NCI-H1436 (cell line): ENCODE measurements at regions not wholly inside any gene's neighbourhood (a gene's known extent, or its start where the extent isn't known, plus 50 kb on each side); places are given as distances from the start of the nearest gene placed in this dataset.
A peak's percentile ranks its signal among the peaks of the same experiment; 100 is the strongest.

ENCODE experiments used
- DNase-seq: peaks from one replicate; lab custom pipeline; 2025; lab: John Stamatoyannopoulos, UW

DNA sequence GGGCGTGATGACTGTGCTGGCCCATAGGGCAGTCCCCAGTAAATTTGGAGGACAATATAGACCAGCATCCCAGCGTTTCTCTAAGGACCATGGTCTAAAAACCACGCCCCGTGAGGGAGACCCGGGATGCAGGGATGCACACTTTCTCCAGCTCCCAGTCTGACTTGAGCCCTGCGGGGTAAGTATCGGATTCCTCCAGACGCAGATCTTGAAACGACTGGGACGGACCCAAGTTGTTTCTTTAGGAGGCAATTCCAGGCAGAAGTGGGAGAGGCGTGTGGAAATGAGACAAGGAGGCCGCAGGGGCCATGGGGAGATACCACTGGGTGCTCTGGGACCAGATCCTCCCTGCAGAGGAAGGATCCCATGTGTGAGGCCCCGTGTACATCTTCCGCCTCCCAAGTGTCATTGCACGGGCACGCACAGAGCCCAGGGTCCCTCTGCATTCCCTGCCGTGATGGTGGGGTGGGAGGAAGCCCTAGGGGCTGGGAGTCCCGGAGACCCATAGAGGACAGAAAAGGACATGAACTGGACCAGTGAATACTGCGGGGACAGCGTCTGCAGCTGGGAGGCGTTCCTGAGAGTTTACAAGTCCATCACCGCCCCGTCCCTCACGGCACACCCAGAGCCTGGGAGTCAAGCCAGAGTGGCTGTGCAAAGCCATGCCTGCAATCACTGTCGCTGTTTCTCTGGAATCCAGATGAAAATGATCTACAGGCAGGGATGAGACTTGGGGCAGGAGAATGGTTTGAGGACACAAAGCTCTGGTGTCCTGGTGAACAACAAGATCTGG, 522.9 kb downstream of the CDH26 start:
- DNase-seq = no peak

- DNase-seq = no peak
Measured at GRCh38 chr20:60481743-60482133, 523.5 kb downstream of the CDH26 start.

DNA sequence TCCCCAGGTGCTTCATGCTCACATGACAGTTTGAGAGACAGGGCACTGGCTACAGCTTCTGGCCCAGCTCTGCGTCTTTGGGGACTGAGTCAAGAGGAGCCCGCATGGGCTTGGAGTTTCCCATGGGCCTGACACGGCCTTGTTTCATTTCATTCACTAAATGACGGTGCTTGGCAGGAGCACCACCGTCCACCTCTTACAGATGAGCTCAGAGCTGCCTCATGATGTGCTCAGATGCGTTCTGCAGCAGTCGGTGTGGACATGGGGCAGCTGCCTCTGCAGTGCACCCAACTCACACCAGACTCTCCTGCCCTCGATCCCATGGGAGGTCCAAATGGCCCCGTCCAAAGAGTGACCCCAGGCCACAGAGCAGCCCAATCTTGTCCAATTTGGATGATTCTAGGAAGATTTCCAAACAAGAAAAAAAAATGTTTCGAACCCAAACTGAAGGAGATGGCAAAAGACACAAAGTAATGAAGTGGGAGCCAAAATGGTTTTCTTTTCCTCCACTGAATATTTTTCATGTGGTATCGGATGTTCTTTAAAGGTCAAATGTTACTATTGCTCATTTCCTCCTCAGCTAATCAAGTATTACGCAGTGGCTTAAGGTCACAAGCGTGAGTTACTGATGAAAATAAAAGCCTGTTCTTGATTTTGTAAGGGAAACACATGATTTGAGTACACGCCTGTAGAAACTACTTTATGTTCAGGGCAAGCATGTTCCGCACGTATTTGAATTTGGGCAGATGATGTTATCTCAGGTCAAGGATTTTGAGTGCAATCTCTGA, 524.2 kb downstream of the CDH26 start:
- DNase-seq = peak; percentile 76

DNA sequence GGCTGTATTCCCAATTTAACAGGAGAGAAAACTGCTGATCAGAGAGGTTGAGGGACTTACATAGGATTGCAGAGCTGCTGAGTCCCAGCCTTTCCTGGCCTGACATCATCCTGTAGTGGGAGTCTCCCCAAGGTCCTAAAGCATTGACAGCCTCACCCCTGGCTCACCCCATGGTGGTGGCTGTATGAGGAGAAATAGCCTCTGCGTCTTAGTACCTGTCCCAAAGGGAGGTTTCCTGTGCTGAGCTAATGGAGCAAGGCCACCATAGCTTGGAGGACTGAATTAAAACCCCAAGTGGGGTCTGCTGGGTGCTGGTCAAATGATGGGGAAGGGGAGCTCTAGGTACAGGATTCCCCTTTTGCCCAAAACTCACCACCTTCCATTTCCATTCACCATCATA, 525.1 kb downstream of the CDH26 start:
- no peak for DNase-seq

GRCh38 chr20:60484316-60484715, 526.1 kb downstream of the CDH26 start:
- DNase-seq = no peak

GRCh38 chr20:60485012-60485760, 527.0 kb downstream of the CDH26 start:
- DNase-seq = no peak

DNA sequence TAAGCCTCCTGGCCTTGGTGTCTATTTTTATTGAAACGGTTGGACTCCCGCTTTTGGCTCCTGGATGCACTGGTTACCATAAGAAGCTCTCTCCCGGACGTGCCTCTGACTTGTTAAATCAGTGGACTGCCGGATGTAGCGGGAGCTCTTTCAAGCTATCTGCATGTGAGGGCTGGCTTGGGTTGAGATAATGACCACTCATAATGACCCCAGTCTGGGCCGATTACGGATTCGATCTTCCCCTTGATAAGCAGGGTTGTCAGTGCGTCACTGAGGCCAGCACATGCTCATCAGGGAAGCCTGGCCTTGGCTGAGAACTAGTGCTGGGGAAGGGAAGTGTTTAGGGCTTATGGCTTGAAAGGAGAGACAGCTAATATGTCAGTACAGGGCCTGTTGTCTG, 528.1 kb downstream of the CDH26 start:
- no peak for DNase-seq

GRCh38 chr20:60486937-60487336, 528.7 kb downstream of the CDH26 start:
- no peak for DNase-seq

DNA sequence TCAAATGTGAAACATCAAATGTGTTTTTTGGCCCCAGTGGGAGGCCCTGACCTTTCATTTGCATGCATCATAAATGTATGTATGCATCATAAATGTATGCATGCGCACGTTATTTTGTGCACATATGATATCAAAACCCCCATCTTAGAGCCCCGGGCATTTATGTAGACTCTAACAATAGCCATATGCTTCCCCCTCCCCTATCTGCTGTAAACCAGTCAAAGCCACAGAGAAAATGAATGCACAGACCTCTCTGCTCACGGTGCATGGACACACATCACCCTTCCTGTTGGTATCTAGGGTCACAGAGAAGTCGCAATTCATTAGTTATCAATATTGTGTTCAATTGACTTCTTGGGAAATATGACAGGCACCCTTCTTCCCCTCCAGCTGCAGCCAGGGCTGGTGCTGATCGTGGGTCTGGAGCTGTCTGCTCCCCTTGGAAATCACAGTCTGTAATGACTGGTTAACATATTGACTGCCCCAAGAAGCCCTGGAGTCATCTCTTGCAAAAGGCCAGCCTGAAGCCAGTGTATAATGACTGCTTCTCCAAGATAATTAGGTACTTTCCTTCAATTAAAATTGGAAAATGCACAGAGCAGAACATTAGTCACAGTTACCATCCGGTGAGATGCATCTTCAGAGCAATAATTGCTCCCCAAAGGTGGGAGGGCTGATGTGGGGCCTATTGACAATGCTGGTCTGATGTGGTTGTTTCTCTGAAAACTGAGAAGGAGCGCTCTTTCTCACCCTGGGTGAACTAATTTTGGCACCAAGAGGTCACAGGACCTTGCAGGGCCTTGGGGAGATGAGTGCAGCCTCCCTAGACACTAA, 532.2 kb downstream of the CDH26 start:
- peak; percentile 46 for DNase-seq

GRCh38 chr20:60491051-60491581, 532.9 kb downstream of the CDH26 start:
- no peak for DNase-seq

- no peak for DNase-seq
Measured at GRCh38 chr20:60494476-60494875, 536.3 kb downstream of the CDH26 start.

DNA sequence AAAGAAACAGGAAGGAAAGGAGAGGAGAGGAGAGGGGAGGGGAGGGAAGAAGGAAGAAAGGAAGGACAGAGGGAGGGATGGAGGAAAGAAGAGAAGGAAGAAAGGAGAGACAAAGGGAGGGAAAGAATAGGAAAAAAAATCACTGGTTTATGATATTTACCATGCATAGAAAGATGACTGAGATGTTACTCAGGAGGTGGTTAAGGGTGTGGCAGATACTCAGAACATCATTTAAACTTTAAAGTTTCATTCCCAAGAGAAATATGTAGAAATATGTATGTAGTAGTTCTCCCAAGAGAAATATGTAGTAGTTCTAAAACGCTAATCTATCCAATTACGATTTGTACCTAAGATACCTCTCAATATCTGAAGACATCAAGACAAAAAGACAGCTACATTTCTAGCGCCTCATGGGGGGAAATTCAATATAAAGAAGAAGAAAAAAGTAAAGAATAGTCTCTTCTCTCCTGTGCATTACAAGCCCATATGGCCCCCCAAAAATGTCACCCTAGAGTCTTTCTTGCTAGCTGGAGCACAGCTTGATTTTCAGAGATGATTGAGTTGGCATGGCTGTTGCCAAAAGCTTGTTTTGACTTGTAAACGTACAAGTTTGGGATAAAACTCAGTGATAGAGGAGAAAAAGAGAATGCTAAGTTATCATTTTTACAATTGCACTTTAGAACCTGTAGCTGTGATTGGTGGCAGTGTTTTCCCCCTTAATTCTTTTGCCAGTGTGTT, 539.2 kb downstream of the CDH26 start:
- no peak for DNase-seq

- no peak for DNase-seq
Measured at GRCh38 chr20:60500038-60500701, 541.9 kb downstream of the CDH26 start.

GRCh38 chr20:60501048-60501447, 542.8 kb downstream of the CDH26 start:
- no peak for DNase-seq

- DNase-seq = no peak
Measured at GRCh38 chr20:60502881-60503280, 544.7 kb downstream of the CDH26 start.

- DNase-seq = no peak
Measured at GRCh38 chr20:60505423-60505822, 547.2 kb downstream of the CDH26 start.

GRCh38 chr20:60506061-60506460, 547.8 kb downstream of the CDH26 start:
- DNase-seq = no peak

GRCh38 chr20:60507087-60507694, 549.0 kb downstream of the CDH26 start:
- no peak for DNase-seq

DNA sequence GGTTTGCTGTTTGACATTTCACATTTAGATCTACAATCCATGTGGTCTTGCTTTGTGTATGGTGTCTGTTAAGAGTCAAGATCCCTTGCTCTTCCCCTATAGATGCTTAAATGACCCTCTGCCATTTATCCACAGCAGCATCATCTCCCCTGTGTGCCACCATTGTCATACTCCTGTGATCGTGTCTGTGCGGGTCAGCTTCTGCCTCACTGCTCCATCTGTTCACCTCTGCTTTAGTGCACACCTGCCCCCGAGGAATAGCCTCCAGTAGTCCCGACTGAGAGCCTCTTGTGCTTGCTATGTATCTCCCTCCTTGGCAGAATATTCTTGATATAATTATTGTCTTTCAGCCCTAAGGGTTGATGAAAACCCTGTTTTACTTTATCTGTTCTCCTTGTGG, 551.2 kb downstream of the CDH26 start:
- no peak for DNase-seq

DNA sequence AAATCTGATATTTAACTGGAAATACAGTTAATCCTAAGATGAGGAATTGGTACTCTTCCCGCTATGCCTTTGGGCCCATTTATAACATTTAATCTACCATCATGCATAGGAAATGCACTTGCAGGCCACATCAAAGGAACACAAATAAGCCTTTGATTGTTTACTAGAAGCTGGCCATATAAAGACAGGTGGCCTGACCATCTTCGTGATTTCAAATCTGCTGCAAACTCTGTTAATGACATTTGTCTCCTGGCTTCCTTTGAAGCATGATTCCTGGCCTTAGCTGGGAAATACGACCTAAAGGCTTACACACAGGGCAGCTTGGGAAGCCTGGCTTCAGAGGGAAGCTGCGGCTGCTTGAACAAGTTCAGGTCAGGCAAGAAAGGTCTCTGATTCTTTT, 552.1 kb downstream of the CDH26 start:
- no peak for DNase-seq
